Natural killer cell (primary cell): ENCODE measurements at regions not wholly inside any gene's neighbourhood (a gene's known extent, or its start where the extent isn't known, plus 50 kb on each side); places are given as distances from the start of the nearest gene placed in this dataset.
A peak's percentile ranks its signal among the peaks of the same experiment; 100 is the strongest.

Experiments used
- ATAC-seq, 3 donors: fragments of 150-1000 bp in 2 of 3; fragments of 200-7000 bp in 1 of 3; cut with Tn5 transposase; 1 replicate in 1 of 3; 2 replicates in 2 of 3; pipeline ENCODE4 v1.10.0; 2021; ENCODE audit warnings: mild to moderate bottlenecking in 2 of 3, moderate library complexity in 2 of 3
- DNase-seq, 2 donors: peaks; one replicate each; pipeline versions ENCODE4 v3.0.0 to v3.0.0-alpha.2; 2013 to 2021; ENCODE audit warnings: mixed read lengths in 1 of 2
- H3K27ac ChIP-seq: one replicate; pipeline ENCODE4 v1.5.1; 2013; ENCODE audit warnings: mild to moderate bottlenecking, low read length
- H3K27me3 ChIP-seq: one replicate; pipeline ENCODE4 v1.6.1; 2013; ENCODE audit warnings: low read length; ENCODE audit not compliant: control insufficient read depth, insufficient read depth
- H3K36me3 ChIP-seq: one replicate; pipeline ENCODE4 v1.6.1; 2013; ENCODE audit warnings: low read length; ENCODE audit not compliant: control insufficient read depth, insufficient read depth
- H3K4me1 ChIP-seq: one replicate; pipeline ENCODE4 v1.6.1; 2013; ENCODE audit warnings: low read length; ENCODE audit not compliant: control insufficient read depth, insufficient read depth
- H3K4me3 ChIP-seq: one replicate; pipeline ENCODE4 v1.5.1; 2013; ENCODE audit warnings: low read length
- H3K9me3 ChIP-seq: one replicate; pipeline ENCODE4 v1.6.1; 2013; ENCODE audit warnings: low read length; ENCODE audit not compliant: control insufficient read depth, insufficient read depth
- H3K27ac Mint-ChIP-seq, 2 donors: one replicate each; pipeline ENCODE4 v1.8.0; 2022; ENCODE audit warnings: mild to moderate bottlenecking in 2 of 2, mixed read lengths in 2 of 2, moderate library complexity in 1 of 2
- H3K27me3 Mint-ChIP-seq, 2 donors: one replicate each; pipeline ENCODE4 v1.8.0; 2022; ENCODE audit warnings: low read depth in 2 of 2, mixed read lengths in 2 of 2
- H3K36me3 Mint-ChIP-seq: one replicate; pipeline ENCODE4 v1.8.0; 2022; ENCODE audit warnings: mixed read lengths
- H3K4me1 Mint-ChIP-seq, 2 donors: one replicate each; pipeline ENCODE4 v1.8.0; 2022; ENCODE audit warnings: mixed read lengths in 2 of 2
- H3K4me3 Mint-ChIP-seq: one replicate; pipeline ENCODE4 v1.8.0; 2022; ENCODE audit warnings: mild to moderate bottlenecking, moderate library complexity, mixed read lengths
- H3K9me3 Mint-ChIP-seq, 2 donors: one replicate each; pipeline ENCODE4 v1.8.0; 2022; ENCODE audit warnings: mixed read lengths in 2 of 2
- CTCF ChIP-seq: fragments of 200-600 bp; IDR thresholded peaks from one replicate; pipeline ENCODE4 v1.8.0; 2022; ENCODE audit warnings: antibody characterized with exemption
- WGBS: methylation state at CpG from one replicate; pipeline ENCODE4 v1.1.7; 2013; ENCODE audit warnings: missing lambda C conversion rate; ENCODE audit not compliant: insufficient coverage; 5-methylcytosine and 5-hydroxymethylcytosine counted together
- intact Hi-C: fragments of 100-400 bp; cut with micrococcal nuclease; formaldehyde crosslinking; loops from one replicate; pipeline ENCODE4 v1.14.2; 2022

DNA sequence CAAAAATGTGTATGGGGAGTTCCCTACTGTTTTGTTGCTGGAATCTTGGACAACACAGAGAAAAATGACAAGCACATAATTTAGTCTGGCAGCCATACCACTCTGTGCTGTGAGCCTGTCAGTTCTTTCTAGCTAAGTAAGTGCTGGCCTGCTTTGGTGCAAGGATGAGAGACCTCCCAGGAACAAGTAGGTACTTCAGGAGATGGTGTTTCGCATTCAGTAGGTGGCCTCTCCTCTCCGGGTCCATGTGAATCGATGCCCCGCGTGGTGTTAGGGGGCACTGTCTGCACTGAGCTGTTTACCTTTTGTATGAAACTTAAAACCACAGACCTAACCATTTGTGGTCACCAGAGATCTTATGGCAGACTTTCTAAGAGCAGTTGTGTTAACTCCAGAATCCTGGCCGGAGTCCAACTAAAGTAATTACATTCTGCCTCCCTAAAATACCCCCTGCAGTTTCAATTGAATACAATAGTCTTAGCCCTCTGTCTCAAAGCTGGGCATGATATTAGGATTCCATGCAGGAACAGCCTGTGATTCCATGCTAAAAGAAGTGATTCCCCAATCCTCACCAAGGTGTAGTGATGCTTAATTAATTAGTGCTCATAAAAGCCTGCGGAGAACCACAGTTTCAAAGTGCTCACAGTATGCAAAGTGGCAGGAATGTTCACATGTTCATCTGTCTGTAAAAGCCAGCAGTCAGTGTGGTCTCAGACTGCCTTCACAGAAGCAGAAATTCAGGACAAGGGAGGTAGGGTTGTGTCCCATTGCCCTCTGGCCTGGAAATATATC is 64.2 kb downstream of the LLPH start:
- Mint-ChIP-seq H3K9me3 (no peaks in the 10 kb centered on the region), H3K4me3 (no peak overlapping the region), H3K27ac (no peak overlapping the region), H3K27me3 (peaks cover 10 to 39% of the 10 kb centered on the region in 2 donors), H3K4me1 (peaks cover 0 to 13% of the 10 kb centered on the region in 2 donors), H3K36me3 (no peaks in the 10 kb centered on the region)
- intact Hi-C loops = no loop called here
- DNase-seq (peak in 1 of 2 donors; percentile 37), ATAC-seq (peak in 1 of 3 donors; percentile 40)
- H3K4me1 ChIP-seq = no peaks in the 10 kb centered on the region
- no peak for TF ChIP-seq CTCF
- no peak overlapping the region for H3K4me3 ChIP-seq
- no peak overlapping the region for H3K27ac ChIP-seq
- 7% methylated on average over 7 of the region's 7 CpGs for WGBS
- peaks cover 2% of the 10 kb centered on the region for H3K27me3 ChIP-seq
- no peaks in the 10 kb centered on the region for H3K9me3 ChIP-seq
- H3K36me3 ChIP-seq = no peaks in the 10 kb centered on the region

- peaks cover 10 to 41% of the 10 kb centered on the region in 2 donors for H3K27me3 Mint-ChIP-seq
- 11% methylated on average over 1 of the region's 3 CpGs for WGBS
- intact Hi-C loops = no loop called here
Measured at GRCh38 chr12:66065641-66066136, 64.9 kb downstream of the LLPH start.

GRCh38 chr12:66065150-66065549 is 65.4 kb downstream of the LLPH start:
- no peaks in the 10 kb centered on the region for H3K4me1 ChIP-seq
- no peaks in the 10 kb centered on the region for H3K9me3 ChIP-seq
- peaks cover 2% of the 10 kb centered on the region for H3K27me3 ChIP-seq
- H3K4me3 ChIP-seq = no peak overlapping the region
- Mint-ChIP-seq H3K27ac (no peak overlapping the region), H3K9me3 (no peaks in the 10 kb centered on the region), H3K27me3 (peaks cover 10 to 46% of the 10 kb centered on the region in 2 donors), H3K4me3 (no peak overlapping the region), H3K4me1 (peaks cover 0 to 13% of the 10 kb centered on the region in 2 donors), H3K36me3 (no peaks in the 10 kb centered on the region)
- TF ChIP-seq CTCF = no peak
- H3K27ac ChIP-seq = no peak overlapping the region
- intact Hi-C loops = no loop called here
- WGBS = 94% methylated on average over 3 of the region's 3 CpGs
- ATAC-seq (no peak), DNase-seq (no peak)
- no peaks in the 10 kb centered on the region for H3K36me3 ChIP-seq

More at GRCh38 chr12:66065641-66066136, 64.9 kb downstream of the LLPH start:
- H3K4me1 ChIP-seq = no peaks in the 10 kb centered on the region
- ATAC-seq (no peak), DNase-seq (no peak)
- H3K27ac ChIP-seq = no peak overlapping the region
- TF ChIP-seq CTCF = no peak
- H3K4me1 Mint-ChIP-seq = peaks cover 0 to 13% of the 10 kb centered on the region in 2 donors
- peaks cover 2% of the 10 kb centered on the region for H3K27me3 ChIP-seq
- no peaks in the 10 kb centered on the region for H3K9me3 Mint-ChIP-seq
- H3K4me3 ChIP-seq = no peak overlapping the region
- H3K9me3 ChIP-seq = no peaks in the 10 kb centered on the region
- no peak overlapping the region for H3K27ac Mint-ChIP-seq
- no peaks in the 10 kb centered on the region for H3K36me3 Mint-ChIP-seq
- no peaks in the 10 kb centered on the region for H3K36me3 ChIP-seq
- no peak overlapping the region for H3K4me3 Mint-ChIP-seq
